ENCODE measurements at regions not wholly inside any gene's neighbourhood (a gene's known extent, or its start where the extent isn't known, plus 50 kb on each side); places are given as distances from the start of the nearest gene placed in this dataset.

DNA sequence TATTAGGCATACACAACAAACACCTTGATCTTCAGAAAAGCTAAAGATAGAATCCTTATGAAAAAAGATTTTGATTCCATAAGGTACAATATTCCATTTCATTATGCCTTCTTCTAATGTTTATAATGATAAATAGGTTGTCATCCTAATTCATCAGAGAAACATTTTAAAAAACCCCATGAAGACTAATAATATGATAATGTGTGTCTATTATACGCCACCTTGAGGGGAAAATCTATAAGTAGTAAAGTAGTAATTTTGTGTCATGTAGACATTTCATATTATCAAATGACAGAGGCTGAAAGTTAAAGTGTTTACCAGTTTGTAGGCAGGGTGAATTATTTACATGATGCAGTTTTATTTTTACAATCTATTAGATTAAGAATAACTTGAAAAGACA lies 524.3 kb downstream of the GBE1 start:
- H3K27ac ChIP-seq: no peak overlapping the region
- intact Hi-C loops (cut with DNase I; ENCODE audit: low total_unique reads): no loop called here
- no peaks in the 10 kb centered on the region for H3K4me1 ChIP-seq
- no peaks in the 10 kb centered on the region for H3K27me3 ChIP-seq
- no peaks in the 10 kb centered on the region for H3K36me3 ChIP-seq (ENCODE audit: low read depth, missing control alignments)
- no peak overlapping the region for H3K4me3 ChIP-seq
- no peaks in the 10 kb centered on the region for H3K9me3 ChIP-seq
- TF ChIP-seq CTCF (IDR thresholded peaks at IDR 0.05): no peak
- no peak for TF ChIP-seq POLR2A (IDR thresholded peaks at IDR 0.05)
- no peak for DNase-seq
- WGBS, 2 donors: 73 to 82% methylated on average over 1 of the region's 1 CpG

DNA sequence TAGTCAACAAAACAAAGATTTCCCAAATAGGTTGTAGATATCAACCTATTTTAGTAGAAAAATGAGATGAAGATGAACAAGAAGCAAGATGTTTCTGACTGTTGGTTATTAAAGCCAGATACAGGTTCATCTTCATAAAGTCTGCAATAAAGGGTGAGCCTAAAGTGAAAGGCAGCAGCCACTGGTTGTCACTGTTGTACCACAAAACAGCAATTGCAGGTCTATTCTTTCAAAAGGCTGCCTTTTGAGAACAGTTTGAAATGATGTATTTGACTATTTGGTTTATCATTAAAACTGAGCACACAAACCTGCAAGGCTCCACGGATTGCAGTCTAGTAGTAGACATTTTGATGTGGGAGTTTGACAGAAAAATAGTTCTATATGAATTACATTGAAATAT lies 543.4 kb downstream of the GBE1 start:
- Histone ChIP-seq H3K4me1 (no peaks in the 10 kb centered on the region), H3K4me3 (no peak overlapping the region), H3K36me3 (ENCODE audit: low read depth, missing control alignments) (no peaks in the 10 kb centered on the region), H3K27me3 (no peaks in the 10 kb centered on the region), H3K27ac (no peak overlapping the region), H3K9me3 (no peaks in the 10 kb centered on the region)
- intact Hi-C loops (cut with DNase I; ENCODE audit: low total_unique reads): no loop called here
- TF ChIP-seq CTCF (IDR thresholded peaks at IDR 0.05) (no peak), POLR2A (IDR thresholded peaks at IDR 0.05) (no peak)
- 27% methylated on average over 1 of the region's 1 CpG for WGBS, 2 donors
- DNase-seq: no peak

DNA sequence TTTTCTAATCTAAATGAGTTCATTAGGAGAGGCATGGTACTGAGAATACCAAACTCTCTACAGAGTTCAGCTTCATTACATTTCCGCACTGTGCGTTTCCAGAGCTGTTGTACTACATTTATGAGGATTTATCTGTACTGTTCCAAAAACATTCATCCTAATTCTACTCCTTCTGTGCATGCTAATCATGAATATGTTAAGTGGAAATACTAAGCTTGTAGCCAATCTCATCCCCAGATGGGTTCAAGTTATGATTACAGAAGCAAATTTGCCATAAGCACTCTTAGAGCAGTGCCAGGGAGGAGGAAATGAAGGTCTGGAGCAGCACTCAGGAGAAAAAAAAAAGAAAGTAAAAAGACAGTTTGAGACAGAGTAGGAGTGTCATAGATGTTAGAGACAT lies 544.3 kb downstream of the GBE1 start:
- WGBS, 2 donors: 88 to 90% methylated on average over 2 of the region's 2 CpGs
- H3K4me1 ChIP-seq: no peaks in the 10 kb centered on the region
- no peaks in the 10 kb centered on the region for H3K9me3 ChIP-seq
- intact Hi-C loops (cut with DNase I; ENCODE audit: low total_unique reads): no loop called here
- TF ChIP-seq POLR2A (IDR thresholded peaks at IDR 0.05): no peak
- TF ChIP-seq CTCF (IDR thresholded peaks at IDR 0.05): no peak
- DNase-seq: no peak
- no peaks in the 10 kb centered on the region for H3K36me3 ChIP-seq (ENCODE audit: low read depth, missing control alignments)
- H3K27ac ChIP-seq: no peak overlapping the region
- no peaks in the 10 kb centered on the region for H3K27me3 ChIP-seq
- no peak overlapping the region for H3K4me3 ChIP-seq

- Histone ChIP-seq H3K4me1 (no peaks in the 10 kb centered on the region), H3K36me3 (ENCODE audit: low read depth, missing control alignments) (no peaks in the 10 kb centered on the region), H3K27me3 (no peaks in the 10 kb centered on the region), H3K4me3 (no peak overlapping the region), H3K27ac (no peak overlapping the region), H3K9me3 (no peaks in the 10 kb centered on the region)
- TF ChIP-seq CTCF (IDR thresholded peaks at IDR 0.05) (no peak), POLR2A (IDR thresholded peaks at IDR 0.05) (no peak)
- DNase-seq: no peak
- 73 to 76% methylated on average over 4 of the region's 4 CpGs for WGBS, 2 donors
- intact Hi-C loops (cut with DNase I; ENCODE audit: low total_unique reads): no loop called here
These were observed 545.3 kb downstream of the GBE1 start for GRCh38 chr3:81216192-81216591.

DNA sequence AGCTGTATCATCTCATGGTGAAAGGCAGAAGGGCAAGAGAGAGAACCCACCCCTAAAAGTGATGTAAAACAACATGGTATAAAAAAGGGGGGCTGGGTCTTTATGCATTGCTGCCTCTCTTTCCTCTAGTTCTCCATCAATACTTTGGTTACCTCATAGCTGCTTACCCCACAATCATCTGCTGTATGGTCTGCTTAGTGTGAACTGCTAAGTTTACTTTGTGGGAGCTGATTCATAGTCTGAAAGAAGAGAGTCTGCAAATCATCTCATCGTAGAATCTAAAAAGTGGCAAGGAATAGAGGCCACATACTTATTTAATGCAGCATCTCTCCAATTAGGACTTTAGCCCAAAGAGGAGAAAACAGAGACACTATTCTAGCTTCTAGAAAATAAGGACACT lies 546.8 kb downstream of the GBE1 start:
- no peak overlapping the region for H3K4me3 ChIP-seq
- no peaks in the 10 kb centered on the region for H3K9me3 ChIP-seq
- DNase-seq: no peak
- WGBS, 2 donors: 90 to 93% methylated on average over 1 of the region's 1 CpG
- intact Hi-C loops (cut with DNase I; ENCODE audit: low total_unique reads): no loop called here
- no peaks in the 10 kb centered on the region for H3K27me3 ChIP-seq
- H3K4me1 ChIP-seq: no peaks in the 10 kb centered on the region
- TF ChIP-seq CTCF (IDR thresholded peaks at IDR 0.05) (no peak), POLR2A (IDR thresholded peaks at IDR 0.05) (no peak)
- no peak overlapping the region for H3K27ac ChIP-seq
- no peaks in the 10 kb centered on the region for H3K36me3 ChIP-seq (ENCODE audit: low read depth, missing control alignments)

Data from testis (tissue), 2 donors.